ENCODE measurements at regions not wholly inside any gene's neighbourhood (a gene's known extent, or its start where the extent isn't known, plus 50 kb on each side); places are given as distances from the start of the nearest gene placed in this dataset.

GRCh38 chr9:36728651-36729520 is 156.2 kb downstream of the MELK start:
- DNase-seq (ENCODE audit: low read depth in 2 of 2), result peak in 1 of 2 donors; percentile 19

GRCh38 chr9:36729906-36730305 is 157.2 kb downstream of the MELK start:
- DNase-seq (ENCODE audit: low read depth in 2 of 2), result no peak

DNA sequence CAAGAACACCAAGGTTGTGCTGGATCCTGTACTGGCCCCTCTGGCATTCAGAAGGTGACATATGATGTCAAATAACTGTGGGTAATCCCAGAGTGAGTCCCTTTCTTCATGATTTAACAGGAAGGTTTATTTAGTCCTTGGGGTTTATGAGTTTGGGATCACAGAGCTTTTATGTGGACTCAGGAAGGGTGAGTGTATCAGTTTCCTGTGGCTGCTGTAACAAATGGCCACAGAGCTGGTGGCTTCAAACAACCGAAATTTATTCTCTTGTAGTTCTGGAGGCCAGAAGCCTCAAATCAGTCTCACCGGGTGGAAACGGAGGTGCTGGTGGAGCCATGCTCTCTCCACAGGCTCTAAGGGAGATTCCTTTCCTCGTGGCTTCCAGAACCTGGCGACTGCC is 157.7 kb downstream of the MELK start:
- DNase-seq (ENCODE audit: low read depth in 2 of 2), result no peak

DNA sequence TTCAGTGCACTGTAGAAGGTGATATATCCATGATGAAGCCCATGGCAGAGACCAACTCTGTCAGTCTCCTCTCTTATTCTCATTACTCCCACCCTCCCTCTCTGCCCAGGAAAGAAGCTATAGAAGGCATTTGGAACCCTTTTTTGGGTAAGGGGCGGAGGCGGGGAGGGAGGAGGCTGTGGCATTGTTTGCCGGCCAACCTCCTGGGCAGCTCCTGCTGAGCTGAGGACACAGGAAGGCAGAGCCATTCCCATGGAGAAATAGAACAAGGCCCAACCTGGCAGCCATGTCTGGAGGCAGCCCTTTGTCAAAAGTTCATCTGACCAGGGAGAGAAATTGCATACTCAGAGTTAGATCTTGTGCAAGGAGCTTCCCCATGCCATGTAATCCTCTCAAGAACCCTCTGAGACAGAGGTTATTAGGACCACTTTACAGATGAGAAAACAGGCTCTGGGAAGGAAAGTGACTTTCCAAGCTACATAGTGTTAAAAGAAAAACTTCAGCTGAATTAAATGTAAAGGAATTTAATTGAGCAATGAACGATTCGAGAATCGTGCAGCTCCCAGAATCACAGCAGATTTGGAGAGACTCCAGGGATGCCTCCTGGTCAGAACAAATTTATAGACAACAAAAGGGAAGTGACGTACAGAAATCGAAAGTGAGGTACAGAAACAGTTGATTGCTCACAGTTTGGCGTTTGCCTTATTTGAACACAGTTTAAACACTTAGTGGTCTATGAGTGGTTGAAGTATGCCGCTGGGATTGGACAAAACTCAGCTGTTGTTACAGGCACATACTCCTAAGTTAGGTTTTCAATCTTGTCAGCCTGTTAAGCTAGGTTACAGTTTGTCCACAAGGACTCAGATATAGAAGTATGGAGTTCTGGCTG is 158.6 kb downstream of the MELK start:
- no peak for DNase-seq (ENCODE audit: low read depth in 2 of 2)

DNA sequence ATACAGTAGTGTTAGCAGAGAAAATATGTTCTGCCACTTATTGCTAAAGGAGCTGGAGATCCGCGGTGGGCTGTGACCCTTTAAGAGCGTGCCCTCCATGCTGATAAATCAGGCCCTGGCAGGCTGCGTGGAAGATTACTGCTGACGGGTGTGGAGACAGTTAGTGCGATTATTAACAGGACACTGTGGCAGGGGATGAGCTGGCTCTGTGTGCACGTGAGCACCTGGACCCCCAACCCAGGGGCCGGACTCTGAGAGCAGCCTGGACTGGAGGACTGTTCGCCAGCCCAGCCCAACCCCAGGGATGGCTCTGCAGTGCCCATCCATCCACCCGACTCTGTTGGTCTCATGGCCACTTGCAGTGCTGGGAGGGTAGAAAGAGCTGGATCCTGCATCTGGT is 162.0 kb downstream of the MELK start:
- DNase-seq (ENCODE audit: low read depth in 2 of 2), result no peak

DNA sequence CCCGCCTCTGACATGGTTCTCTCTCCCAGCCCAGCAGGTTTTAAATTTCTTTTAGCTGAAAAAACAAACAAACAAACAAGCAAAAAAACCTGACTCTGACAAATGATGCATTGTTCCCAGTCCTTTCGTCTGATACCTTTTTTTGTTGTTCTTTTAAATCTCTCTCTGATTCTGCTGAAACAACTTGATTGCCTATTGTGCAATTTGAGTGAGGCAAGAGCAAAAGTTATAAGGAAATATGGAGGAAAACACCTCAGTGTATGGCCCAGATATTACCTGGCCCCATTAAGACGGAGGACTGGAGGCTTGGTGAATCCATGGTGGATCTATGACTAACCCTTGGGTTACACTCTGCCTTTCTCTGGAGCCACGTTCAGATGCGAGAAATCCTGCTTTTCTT is 164.0 kb downstream of the MELK start:
- no peak for DNase-seq (ENCODE audit: low read depth in 2 of 2)

GRCh38 chr9:36738318-36738976 is 165.8 kb downstream of the MELK start:
- no peak for DNase-seq (ENCODE audit: low read depth in 2 of 2)

DNA sequence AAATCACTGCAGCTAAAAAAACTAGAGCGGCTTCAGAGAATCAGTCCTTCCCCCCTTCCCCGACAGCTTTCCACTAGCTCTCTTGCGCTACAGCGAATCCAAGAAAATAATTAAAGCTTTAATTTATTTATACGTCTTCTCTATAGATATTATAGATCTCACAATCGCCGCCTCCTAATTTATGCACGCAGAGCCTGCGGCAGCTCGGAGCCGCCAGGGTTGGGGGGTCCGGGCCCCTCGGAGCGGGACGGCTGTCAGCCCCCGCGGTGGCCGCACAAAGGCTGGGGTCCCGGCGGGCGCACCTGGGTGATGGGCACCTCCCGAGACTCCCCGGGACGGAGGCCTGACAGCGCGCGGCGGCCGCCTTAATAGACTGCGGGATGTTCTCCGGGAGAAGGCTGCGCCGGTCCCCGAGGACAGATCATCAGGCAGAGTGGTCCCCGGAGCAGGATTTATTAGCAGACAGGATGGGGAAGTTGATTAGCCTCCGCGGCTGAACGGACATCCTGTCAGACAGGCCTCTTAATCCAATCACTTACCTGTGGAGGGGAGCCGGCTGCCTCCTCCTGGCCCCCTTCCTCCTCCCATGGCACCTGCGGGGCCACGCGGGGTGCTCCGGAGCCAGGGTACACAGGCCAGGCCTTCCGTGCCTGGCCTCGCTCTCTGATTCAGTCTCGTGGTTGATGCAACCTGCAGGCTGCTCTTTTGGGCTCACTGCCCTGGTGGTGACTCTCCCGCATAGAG is 166.8 kb downstream of the MELK start:
- no peak for DNase-seq (ENCODE audit: low read depth in 2 of 2)

DNA sequence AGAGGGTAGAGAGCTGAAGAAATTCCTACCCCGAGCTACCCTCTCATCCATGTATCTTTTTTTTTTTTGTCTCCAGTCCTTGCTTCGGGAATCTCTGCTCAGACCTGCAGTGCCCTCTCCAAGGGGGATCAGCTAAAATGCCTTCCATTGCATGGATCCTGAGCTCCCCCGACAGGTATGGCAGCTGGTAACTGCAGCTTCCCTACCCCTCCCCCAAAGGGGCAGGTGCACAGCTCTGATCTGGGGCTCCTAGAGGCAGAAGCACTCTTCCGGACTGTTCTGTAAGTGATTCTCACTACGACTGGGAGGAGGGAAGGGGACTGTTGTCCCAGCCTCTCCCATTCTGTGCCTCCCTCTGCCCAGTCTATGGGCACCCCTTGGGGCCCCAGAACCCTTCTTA is 169.6 kb downstream of the MELK start:
- DNase-seq (ENCODE audit: low read depth in 2 of 2), result no peak

- DNase-seq (ENCODE audit: low read depth in 2 of 2), result no peak
Observed at GRCh38 chr9:36744678-36745077, 172.0 kb downstream of the MELK start.

- no peak for DNase-seq (ENCODE audit: low read depth in 2 of 2)
Observed at GRCh38 chr9:36745977-36746376, 173.3 kb downstream of the MELK start.

GRCh38 chr9:36746415-36746814 is 173.7 kb downstream of the MELK start:
- DNase-seq (ENCODE audit: low read depth in 2 of 2), result no peak

- DNase-seq (ENCODE audit: low read depth in 2 of 2), result no peak
Observed at GRCh38 chr9:36748322-36748899, 175.7 kb downstream of the MELK start.

DNA sequence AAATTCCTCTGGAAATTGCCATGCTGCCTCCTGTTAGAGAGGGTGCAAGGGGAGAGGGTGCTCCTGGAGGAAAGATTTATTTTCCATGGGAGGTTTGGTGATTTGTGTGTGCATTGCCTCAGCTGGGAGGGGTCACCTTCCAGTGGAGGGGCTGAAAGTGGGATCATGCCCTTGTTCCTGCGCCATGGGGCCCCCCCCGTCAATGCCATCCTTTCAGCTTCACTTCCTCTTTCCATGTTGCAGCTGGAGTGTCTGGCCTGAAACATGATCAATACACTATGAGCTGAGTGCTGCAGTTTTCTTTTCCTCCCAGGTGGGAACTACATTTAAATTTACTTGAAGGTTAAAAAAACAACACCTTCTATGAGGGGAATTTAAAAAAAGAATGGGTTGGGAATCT is 176.8 kb downstream of the MELK start:
- DNase-seq (ENCODE audit: low read depth in 2 of 2), result no peak

DNA sequence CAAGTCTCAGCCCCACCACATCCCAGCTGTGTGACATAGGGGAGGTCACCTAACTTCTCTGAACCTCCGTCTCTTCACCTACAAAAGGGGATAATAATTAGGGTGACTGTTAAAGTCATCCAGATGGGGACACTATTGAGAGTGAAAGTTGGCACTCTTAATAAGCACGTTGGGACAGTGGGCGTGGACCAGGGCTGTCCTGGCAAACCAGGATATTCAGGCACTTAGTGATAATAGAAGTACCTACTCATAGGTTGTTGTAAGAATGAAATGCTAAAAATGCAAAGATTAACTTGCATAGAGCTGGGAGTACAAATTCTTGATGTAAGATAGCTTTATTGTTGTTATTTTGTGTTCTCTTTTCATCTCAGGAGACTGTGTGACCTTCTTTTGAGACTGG is 177.9 kb downstream of the MELK start:
- DNase-seq (ENCODE audit: low read depth in 2 of 2), result no peak

- DNase-seq (ENCODE audit: low read depth in 2 of 2), result no peak
Observed at GRCh38 chr9:36755019-36755418, 182.3 kb downstream of the MELK start.

GRCh38 chr9:36759141-36759540 is 186.4 kb downstream of the MELK start:
- no peak for DNase-seq (ENCODE audit: low read depth in 2 of 2)

- DNase-seq (ENCODE audit: low read depth in 2 of 2), result no peak
Observed at GRCh38 chr9:36759976-36760375, 187.3 kb downstream of the MELK start.

DNA sequence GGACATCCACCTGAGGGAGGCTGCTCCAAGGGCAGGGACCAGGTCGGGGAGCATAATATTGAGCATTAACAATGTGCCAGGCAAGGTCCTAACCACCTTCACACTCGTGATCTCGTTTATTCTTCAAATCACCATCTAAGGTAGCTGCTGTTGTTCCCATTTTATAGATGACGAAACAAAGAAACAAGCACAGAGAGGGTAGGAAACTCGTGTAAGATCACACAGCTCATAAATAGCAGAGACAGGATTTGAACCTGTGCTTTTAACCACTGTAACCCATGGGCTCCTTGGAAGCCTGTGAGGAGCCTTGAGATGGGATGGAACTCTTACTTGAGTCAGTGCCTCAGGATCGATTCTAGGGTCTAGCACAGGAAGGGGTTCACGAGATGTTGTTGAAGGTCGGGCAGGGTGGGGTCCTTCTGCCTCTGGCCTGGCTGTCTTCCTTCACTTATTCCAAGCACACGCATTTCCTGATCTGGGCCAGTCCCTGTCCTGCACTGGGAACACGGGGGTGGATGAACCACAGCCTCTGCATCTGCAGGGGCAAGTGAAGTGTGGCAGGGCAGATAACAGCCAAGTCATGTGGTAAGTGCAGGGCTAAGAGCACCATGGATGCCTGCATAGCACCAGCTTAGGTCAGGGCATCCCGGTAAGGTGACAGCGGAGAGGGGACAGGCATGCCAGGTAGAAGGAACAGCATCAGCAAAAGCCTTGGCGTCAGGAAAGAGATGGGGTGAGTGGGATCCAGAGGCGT is 188.1 kb downstream of the MELK start:
- no peak for DNase-seq (ENCODE audit: low read depth in 2 of 2)

DNA sequence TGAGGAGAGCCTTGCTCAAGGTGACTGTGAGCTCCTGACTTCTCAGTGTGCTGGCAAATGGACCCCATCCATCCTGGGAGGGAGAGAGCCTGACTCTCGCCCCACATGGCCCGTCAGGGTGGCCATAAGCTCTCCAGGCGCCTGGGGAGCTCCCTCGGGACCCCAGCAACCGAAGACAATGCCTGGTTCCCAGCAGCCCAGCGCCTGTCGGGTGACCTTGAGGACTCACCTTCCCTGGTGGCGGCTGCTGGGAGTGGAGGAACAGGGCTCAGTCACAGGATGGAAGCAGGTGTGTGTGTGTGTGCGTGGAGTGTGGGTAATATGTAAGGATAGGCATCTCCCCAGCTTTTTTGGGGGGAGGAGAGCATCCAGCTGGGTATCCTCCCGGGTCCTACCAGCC is 190.3 kb downstream of the MELK start:
- DNase-seq (ENCODE audit: low read depth in 2 of 2), result no peak

- no peak for DNase-seq (ENCODE audit: low read depth in 2 of 2)
Observed at GRCh38 chr9:36763778-36764177, 191.1 kb downstream of the MELK start.

Measured in stimulated activated CD8-positive, alpha-beta memory T cell treated with anti-CD3 and anti-CD28 coated beads, Interleukin-15, amount 100 ng/mL, for 4 hours (primary cell).